Stimulated activated CD8-positive, alpha-beta memory T cell treated with anti-CD3 and anti-CD28 coated beads, Interleukin-15, amount 100 ng/mL, for 48 hours (primary cell): ENCODE measurements at regions not wholly inside any gene's neighbourhood (a gene's known extent, or its start where the extent isn't known, plus 50 kb on each side); places are given as distances from the start of the nearest gene placed in this dataset.

Experiments
- DNase-seq, 2 donors: peaks; one replicate each; pipeline ENCODE4 v3.0.0-alpha.2; 2020; ENCODE audit warnings: low read depth in 2 of 2

- no peak for DNase-seq
Measured at GRCh38 chr20:4095639-4096038, 53.0 kb upstream of the SMOX start.

- no peak for DNase-seq
Measured at GRCh38 chr20:4091490-4092479, 56.8 kb upstream of the SMOX start.

GRCh38 chr20:4090756-4091489, 57.7 kb upstream of the SMOX start:
- no peak for DNase-seq

GRCh38 chr20:4089756-4090487, 58.7 kb upstream of the SMOX start:
- DNase-seq: no peak

- DNase-seq: no peak
Measured at GRCh38 chr20:4088766-4089165, 59.9 kb upstream of the SMOX start.

GRCh38 chr20:4087923-4088322, 60.7 kb upstream of the SMOX start:
- DNase-seq: no peak

GRCh38 chr20:4086771-4087687, 61.6 kb upstream of the SMOX start:
- no peak for DNase-seq

- no peak for DNase-seq
Measured at GRCh38 chr20:4084721-4085120, 63.9 kb upstream of the SMOX start.

GRCh38 chr20:4084096-4084495, 64.5 kb upstream of the SMOX start:
- DNase-seq: no peak

GRCh38 chr20:4083098-4083865, 65.3 kb upstream of the SMOX start:
- DNase-seq: no peak

GRCh38 chr20:4082406-4083097, 66.1 kb upstream of the SMOX start:
- peak; percentile 9 to 13 for DNase-seq

- no peak for DNase-seq
Measured at GRCh38 chr20:4081421-4081820, 66.1 kb upstream of the RNF24 start.

GRCh38 chr20:4076671-4077070, 61.3 kb upstream of the RNF24 start:
- no peak for DNase-seq

GRCh38 chr20:4076033-4076432, 60.7 kb upstream of the RNF24 start:
- DNase-seq: no peak

GRCh38 chr20:4074877-4075455, 59.6 kb upstream of the RNF24 start:
- DNase-seq: no peak

GRCh38 chr20:4073852-4074741, 58.7 kb upstream of the RNF24 start:
- no peak for DNase-seq

- DNase-seq: no peak
Measured at GRCh38 chr20:4071178-4071693, 55.9 kb upstream of the RNF24 start.
